ENCODE measurements at regions not wholly inside any gene's neighbourhood (a gene's known extent, or its start where the extent isn't known, plus 50 kb on each side); places are given as distances from the start of the nearest gene placed in this dataset.

DNA sequence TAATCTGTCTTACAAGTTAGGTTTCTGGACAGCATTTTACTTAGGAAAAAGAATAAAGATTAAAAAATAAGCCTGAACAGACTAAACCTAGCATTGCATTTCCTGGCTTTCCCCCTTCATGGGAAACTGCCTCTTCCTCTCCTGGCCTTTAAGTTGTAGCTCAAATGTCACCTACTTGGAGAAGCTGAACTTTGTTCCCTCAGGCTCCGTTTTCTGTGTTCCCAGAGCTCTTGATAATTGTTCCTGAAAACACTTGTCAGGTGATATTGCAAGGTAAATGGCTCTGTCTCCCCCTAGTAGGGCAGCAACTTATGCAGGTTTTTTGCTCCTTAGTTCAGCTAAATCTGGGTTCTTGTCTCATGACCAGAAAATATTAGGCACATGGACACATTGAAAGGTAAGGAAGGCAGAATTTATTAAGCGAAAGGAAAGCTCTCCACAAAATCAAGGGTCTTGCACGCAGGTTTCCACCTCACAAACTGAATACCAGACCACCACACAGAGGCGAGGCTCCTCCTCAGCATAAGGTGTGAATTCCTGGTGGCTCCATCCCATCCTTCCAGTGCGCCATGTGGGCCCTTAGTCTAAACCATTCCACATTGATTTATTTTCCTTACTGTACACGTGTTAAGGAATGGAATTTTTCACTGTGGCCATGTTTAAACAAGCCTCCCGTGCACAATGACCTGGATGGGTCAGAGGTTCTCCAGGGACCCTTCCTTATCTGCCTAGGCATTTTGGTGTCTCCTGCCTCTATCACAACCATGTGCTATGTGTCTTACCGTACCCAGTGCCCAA lies 229.3 kb downstream of the HNMT start:
- Histone ChIP-seq H3K36me3 (no peaks in the 10 kb centered on the region), H3K9me3 (no peaks in the 10 kb centered on the region), H3K27ac (no peak overlapping the region), H3K4me3 (no peak overlapping the region), H3K4me1 (no peaks in the 10 kb centered on the region), H3K27me3 (no peaks in the 10 kb centered on the region)
- WGBS, 2 donors (ENCODE audit: low coverage in 1 of 2) = 77 to 82% methylated on average over 8 of the region's 8 CpGs
- TF ChIP-seq EP300 (IDR thresholded peaks at IDR 0.05) = no peak
- TF ChIP-seq POLR2A (IDR thresholded peaks at IDR 0.05) = no peak
- TF ChIP-seq POLR2AphosphoS5 (IDR thresholded peaks at IDR 0.05) = no peak
- TF ChIP-seq, protein P1, sequence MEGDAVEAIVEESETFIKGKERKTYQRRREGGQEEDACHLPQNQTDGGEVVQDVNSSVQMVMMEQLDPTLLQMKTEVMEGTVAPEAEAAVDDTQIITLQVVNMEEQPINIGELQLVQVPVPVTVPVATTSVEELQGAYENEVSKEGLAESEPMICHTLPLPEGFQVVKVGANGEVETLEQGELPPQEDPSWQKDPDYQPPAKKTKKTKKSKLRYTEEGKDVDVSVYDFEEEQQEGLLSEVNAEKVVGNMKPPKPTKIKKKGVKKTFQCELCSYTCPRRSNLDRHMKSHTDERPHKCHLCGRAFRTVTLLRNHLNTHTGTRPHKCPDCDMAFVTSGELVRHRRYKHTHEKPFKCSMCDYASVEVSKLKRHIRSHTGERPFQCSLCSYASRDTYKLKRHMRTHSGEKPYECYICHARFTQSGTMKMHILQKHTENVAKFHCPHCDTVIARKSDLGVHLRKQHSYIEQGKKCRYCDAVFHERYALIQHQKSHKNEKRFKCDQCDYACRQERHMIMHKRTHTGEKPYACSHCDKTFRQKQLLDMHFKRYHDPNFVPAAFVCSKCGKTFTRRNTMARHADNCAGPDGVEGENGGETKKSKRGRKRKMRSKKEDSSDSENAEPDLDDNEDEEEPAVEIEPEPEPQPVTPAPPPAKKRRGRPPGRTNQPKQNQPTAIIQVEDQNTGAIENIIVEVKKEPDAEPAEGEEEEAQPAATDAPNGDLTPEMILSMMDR (IDR thresholded peaks at IDR 0.05) = no peak
- ATAC-seq = no peak

GRCh38 chr2:138201286-138201685 lies 237.0 kb downstream of the HNMT start:
- H3K9me3 ChIP-seq = no peaks in the 10 kb centered on the region
- TF ChIP-seq POLR2AphosphoS5 (IDR thresholded peaks at IDR 0.05) (no peak), EP300 (IDR thresholded peaks at IDR 0.05) (no peak), POLR2A (IDR thresholded peaks at IDR 0.05) (no peak)
- TF ChIP-seq, protein P1 (IDR thresholded peaks at IDR 0.05) = no peak
- ATAC-seq = no peak
- no peaks in the 10 kb centered on the region for H3K4me1 ChIP-seq
- H3K4me3 ChIP-seq = no peak overlapping the region
- no peaks in the 10 kb centered on the region for H3K36me3 ChIP-seq
- 74 to 96% methylated on average over 2 of the region's 2 CpGs for WGBS, 2 donors (ENCODE audit: low coverage in 1 of 2)
- H3K27ac ChIP-seq = no peak overlapping the region
- no peaks in the 10 kb centered on the region for H3K27me3 ChIP-seq

DNA sequence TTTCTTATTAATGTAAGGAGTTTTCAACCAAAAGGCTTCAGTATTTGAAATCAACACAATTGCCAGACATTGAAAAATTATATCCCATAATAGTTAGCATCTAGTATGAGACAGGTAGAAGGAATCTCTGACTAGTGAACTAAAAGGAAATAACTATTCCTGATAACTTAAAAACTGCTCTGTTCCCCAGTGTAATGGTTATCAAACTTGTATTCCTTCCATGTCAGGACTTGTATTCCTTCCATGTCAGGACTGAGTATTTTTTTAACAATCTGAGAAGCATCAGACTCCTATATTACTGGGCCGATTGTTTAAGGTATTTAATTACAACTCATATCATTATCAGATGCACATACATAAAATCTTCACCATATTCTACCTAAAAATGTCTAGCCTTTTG lies 238.5 kb downstream of the HNMT start:
- no peak for ATAC-seq
- Histone ChIP-seq H3K27me3 (no peaks in the 10 kb centered on the region), H3K36me3 (no peaks in the 10 kb centered on the region), H3K9me3 (no peaks in the 10 kb centered on the region), H3K4me1 (no peaks in the 10 kb centered on the region), H3K4me3 (no peak overlapping the region), H3K27ac (no peak overlapping the region)
- WGBS, 2 donors (ENCODE audit: low coverage in 1 of 2) = 90 to 94% methylated on average over 1 of the region's 1 CpG
- TF ChIP-seq EP300 (IDR thresholded peaks at IDR 0.05) (no peak), POLR2AphosphoS5 (IDR thresholded peaks at IDR 0.05) (no peak), POLR2A (IDR thresholded peaks at IDR 0.05) (no peak)
- TF ChIP-seq, protein P1 (IDR thresholded peaks at IDR 0.05) = no peak

DNA sequence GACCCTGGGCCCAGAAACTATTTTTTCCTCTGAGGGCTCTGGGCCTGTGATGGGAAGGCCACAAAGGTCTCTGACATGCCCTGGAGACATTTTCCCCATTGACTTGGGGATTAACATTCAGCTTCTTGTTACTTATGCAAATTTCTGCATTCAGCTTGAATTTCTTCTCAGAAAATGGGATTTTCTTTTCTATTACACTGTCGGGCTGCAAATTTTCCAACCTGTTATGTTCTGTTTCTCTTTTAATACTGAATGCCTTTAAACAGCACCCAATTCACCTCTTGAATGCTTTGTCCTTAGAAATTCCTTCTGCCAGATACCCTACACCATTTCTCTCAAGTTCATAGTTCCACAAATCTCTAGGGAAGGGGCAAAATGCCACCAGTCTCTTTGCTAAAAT lies 241.0 kb downstream of the HNMT start:
- TF ChIP-seq EP300 (IDR thresholded peaks at IDR 0.05) = no peak
- TF ChIP-seq POLR2AphosphoS5 (IDR thresholded peaks at IDR 0.05) = no peak
- TF ChIP-seq POLR2A (IDR thresholded peaks at IDR 0.05) = no peak
- TF ChIP-seq, protein P1 (IDR thresholded peaks at IDR 0.05) = no peak
- 92 to 100% methylated on average over 1 of the region's 1 CpG for WGBS, 2 donors (ENCODE audit: low coverage in 1 of 2)

More for the DNA sequence above, 241.0 kb downstream of the HNMT start:
- no peaks in the 10 kb centered on the region for H3K4me1 ChIP-seq
- H3K36me3 ChIP-seq = no peaks in the 10 kb centered on the region
- H3K27ac ChIP-seq = no peak overlapping the region
- H3K27me3 ChIP-seq = no peaks in the 10 kb centered on the region
- no peak overlapping the region for H3K4me3 ChIP-seq
- ATAC-seq = no peak
- H3K9me3 ChIP-seq = no peaks in the 10 kb centered on the region

Measured in gastroesophageal sphincter (tissue), 4 donors.